Gastrocnemius medialis (tissue), 4 donors: ENCODE measurements at regions not wholly inside any gene's neighbourhood (a gene's known extent, or its start where the extent isn't known, plus 50 kb on each side); places are given as distances from the start of the nearest gene placed in this dataset.

Experiments
- CTCF ChIP-seq, 5 experiments: fragments of 450-650 bp in 3 of 5; fragments of 200-600 bp in 2 of 5; sonication (generic) in 2 of 5; IDR thresholded peaks in 4 of 5; conservative IDR thresholded peaks in 1 of 5; 1 replicate in 4 of 5; 2 replicates in 1 of 5; pipeline ENCODE4 v1.5.1; 2016 to 2019; ENCODE audit warnings: antibody characterized with exemption in 5 of 5, mild to moderate bottlenecking in 3 of 5, moderate library complexity in 3 of 5
- POLR2A ChIP-seq, 2 donors: fragments of 450-650 bp; IDR thresholded peaks; one replicate each; pipeline ENCODE4 v1.6.1; 2017; ENCODE audit warnings: antibody characterized with exemption in 2 of 2, mild to moderate bottlenecking in 2 of 2, moderate library complexity in 2 of 2

- TF ChIP-seq POLR2A (IDR thresholded peaks at IDR 0.05): no peak
- TF ChIP-seq CTCF (IDR thresholded peaks at IDR 0.05 in 4 of 5, conservative IDR thresholded peaks at IDR 0.05 in 1 of 5): no peak
These were observed 285.2 kb downstream of the MYCN start for GRCh38 chr2:16225545-16225944.
